ENCODE measurements at regions not wholly inside any gene's neighbourhood (a gene's known extent, or its start where the extent isn't known, plus 50 kb on each side); places are given as distances from the start of the nearest gene placed in this dataset.

DNA sequence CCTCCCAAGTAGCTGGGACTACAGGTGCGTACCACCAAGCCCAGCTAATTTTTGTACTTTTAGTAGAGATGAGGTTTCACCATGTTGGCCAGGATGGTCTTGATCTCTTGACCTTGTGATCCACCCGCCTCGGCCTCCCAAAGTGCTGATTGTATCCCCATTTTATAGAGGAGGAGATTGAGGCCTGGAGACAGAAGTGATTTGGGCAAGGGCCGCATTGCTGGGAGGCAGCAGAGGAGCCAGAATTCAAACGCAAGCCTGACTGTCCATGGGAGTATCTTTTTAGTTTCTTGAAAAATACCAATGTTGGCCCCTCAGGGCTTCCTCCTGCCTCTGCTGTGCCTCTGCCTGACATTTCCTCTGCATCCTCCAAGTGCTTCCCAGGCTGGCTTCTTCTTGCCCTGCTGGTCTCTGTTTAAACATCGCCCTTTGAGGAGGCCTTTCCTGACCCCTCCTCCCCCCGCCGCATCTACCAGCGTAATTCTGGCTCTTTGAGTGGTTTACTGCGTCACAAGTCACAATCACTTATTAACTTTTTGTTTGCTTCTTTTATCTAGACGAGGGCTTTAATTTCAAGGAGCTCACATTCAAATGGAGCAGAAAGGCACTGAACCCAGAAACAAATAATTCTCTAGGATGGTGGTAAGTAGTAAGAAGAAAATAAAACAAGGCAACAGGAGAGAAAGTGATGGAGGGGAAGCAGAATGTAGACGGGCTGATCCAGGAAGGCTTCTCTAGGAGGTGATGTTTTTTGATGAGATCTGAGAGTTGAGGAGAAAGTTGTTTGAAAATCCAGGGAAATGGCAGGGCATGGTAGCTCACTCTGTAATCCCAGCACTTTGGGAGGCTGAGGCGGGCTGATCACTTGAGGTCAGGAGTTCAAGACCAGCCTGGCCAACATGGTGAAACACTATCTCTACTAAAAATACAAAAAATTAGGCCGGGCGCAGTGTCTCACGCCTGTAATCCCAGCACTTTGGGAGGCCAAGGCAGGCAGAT lies 91.0 kb upstream of the MED13L start:
- TF ChIP-seq, protein P1, sequence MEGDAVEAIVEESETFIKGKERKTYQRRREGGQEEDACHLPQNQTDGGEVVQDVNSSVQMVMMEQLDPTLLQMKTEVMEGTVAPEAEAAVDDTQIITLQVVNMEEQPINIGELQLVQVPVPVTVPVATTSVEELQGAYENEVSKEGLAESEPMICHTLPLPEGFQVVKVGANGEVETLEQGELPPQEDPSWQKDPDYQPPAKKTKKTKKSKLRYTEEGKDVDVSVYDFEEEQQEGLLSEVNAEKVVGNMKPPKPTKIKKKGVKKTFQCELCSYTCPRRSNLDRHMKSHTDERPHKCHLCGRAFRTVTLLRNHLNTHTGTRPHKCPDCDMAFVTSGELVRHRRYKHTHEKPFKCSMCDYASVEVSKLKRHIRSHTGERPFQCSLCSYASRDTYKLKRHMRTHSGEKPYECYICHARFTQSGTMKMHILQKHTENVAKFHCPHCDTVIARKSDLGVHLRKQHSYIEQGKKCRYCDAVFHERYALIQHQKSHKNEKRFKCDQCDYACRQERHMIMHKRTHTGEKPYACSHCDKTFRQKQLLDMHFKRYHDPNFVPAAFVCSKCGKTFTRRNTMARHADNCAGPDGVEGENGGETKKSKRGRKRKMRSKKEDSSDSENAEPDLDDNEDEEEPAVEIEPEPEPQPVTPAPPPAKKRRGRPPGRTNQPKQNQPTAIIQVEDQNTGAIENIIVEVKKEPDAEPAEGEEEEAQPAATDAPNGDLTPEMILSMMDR (IDR thresholded peaks at IDR 0.05; ENCODE audit: low read depth, low read length, missing input control): no peak
- TF ChIP-seq TAF1 (conservative IDR thresholded peaks at IDR 0.05) (no peak), RAD21 (IDR thresholded peaks at IDR 0.05) (peak; percentile 8 to 37), EGR1 (IDR thresholded peaks at IDR 0.05; ENCODE audit: low read depth in 2 of 2) (no peak), GABPA (IDR thresholded peaks at IDR 0.05 in 1 of 2, conservative IDR thresholded peaks at IDR 0.05 in 1 of 2) (no peak), YY1 (IDR thresholded peaks at IDR 0.05) (no peak)
- TF ChIP-seq, protein P2, sequence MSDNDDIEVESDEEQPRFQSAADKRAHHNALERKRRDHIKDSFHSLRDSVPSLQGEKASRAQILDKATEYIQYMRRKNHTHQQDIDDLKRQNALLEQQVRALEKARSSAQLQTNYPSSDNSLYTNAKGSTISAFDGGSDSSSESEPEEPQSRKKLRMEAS (IDR thresholded peaks at IDR 0.05): no peak
- TF ChIP-seq, protein P3, sequence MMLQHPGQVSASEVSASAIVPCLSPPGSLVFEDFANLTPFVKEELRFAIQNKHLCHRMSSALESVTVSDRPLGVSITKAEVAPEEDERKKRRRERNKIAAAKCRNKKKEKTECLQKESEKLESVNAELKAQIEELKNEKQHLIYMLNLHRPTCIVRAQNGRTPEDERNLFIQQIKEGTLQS (IDR thresholded peaks at IDR 0.05): no peak
- TF ChIP-seq, protein P4, sequence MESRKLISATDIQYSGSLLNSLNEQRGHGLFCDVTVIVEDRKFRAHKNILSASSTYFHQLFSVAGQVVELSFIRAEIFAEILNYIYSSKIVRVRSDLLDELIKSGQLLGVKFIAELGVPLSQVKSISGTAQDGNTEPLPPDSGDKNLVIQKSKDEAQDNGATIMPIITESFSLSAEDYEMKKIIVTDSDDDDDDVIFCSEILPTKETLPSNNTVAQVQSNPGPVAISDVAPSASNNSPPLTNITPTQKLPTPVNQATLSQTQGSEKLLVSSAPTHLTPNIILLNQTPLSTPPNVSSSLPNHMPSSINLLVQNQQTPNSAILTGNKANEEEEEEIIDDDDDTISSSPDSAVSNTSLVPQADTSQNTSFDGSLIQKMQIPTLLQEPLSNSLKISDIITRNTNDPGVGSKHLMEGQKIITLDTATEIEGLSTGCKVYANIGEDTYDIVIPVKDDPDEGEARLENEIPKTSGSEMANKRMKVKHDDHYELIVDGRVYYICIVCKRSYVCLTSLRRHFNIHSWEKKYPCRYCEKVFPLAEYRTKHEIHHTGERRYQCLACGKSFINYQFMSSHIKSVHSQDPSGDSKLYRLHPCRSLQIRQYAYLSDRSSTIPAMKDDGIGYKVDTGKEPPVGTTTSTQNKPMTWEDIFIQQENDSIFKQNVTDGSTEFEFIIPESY (IDR thresholded peaks at IDR 0.05): no peak
